IMR-90 (cell line): ENCODE measurements at regions not wholly inside any gene's neighbourhood (a gene's known extent, or its start where the extent isn't known, plus 50 kb on each side); places are given as distances from the start of the nearest gene placed in this dataset.
"Not testable (repeated sequence)": the region's sequence is repeated elsewhere in the genome, so short reads cannot be mapped to it uniquely, and the experiment has no call there.

Source experiments
- ATAC-seq: fragments of 200-7000 bp; cut with Tn5 transposase; 2 replicates; pipeline ENCODE4 v1.9.1; 2020; ENCODE audit warnings: low read depth, mild to moderate bottlenecking, moderate library complexity
- BruUV-seq: library from RNA; stranded (reverse); fragments of 400-500 nt; replicated peaks from 2 replicates; lab custom pipeline; 2021; lab: Mats Ljungman, UMichigan
- CTCF ChIA-PET: fragments of 300-600 bp; formaldehyde crosslinking; extraction: SDS; loops from one replicate; lab custom pipeline; 2021; ENCODE audit warnings: antibody characterized with exemption; lab: Yijun Ruan, JAX
- POLR2A ChIA-PET: fragments of 300-600 bp; sonication (Branson Sonifier 250); formaldehyde crosslinking; loops from one replicate; lab custom pipeline; 2022; ENCODE audit warnings: antibody characterized with exemption; ENCODE audit not compliant: unreplicated experiment; lab: Charles Lee
- DNase-seq: peaks from one replicate; pipeline ENCODE4 v3.0.0; 2013
- H2AFZ ChIP-seq: replicated peaks from 2 replicates; pipeline ENCODE3; 2013; ENCODE audit warnings: low read length, mild to moderate bottlenecking; ENCODE audit not compliant: poor library complexity
- H2AK5ac ChIP-seq: 2 replicates; pipeline ENCODE4 v1.6.1; 2013; ENCODE audit warnings: low read depth, low read length, inconsistent platforms
- H2AK9ac ChIP-seq: replicated peaks from 2 replicates; pipeline ENCODE3; 2013; ENCODE audit warnings: mild to moderate bottlenecking, low read depth, low read length, moderate library complexity; ENCODE audit not compliant: poor library complexity
- H2BK120ac ChIP-seq: 2 replicates; pipeline ENCODE4 v1.6.1; 2013; ENCODE audit warnings: low read depth, low read length, inconsistent platforms
- H2BK15ac ChIP-seq: 3 replicates; pipeline ENCODE4 v1.6.1; 2013; ENCODE audit warnings: low read depth, low read length, inconsistent platforms
- H2BK20ac ChIP-seq: 2 replicates; pipeline ENCODE4 v1.6.1; 2013; ENCODE audit warnings: low read depth, mild to moderate bottlenecking, inconsistent platforms, low read length, moderate library complexity
- H2BK5ac ChIP-seq: 2 replicates; pipeline ENCODE4 v1.6.1; 2013; ENCODE audit warnings: mild to moderate bottlenecking, low read depth, low read length, inconsistent platforms; ENCODE audit not compliant: poor library complexity, severe bottlenecking
- H3K14ac ChIP-seq: replicated peaks from 2 replicates; pipeline ENCODE4 v1.6.1; 2013; ENCODE audit warnings: low read depth, low read length, inconsistent platforms
- H3K18ac ChIP-seq: 2 replicates; pipeline ENCODE4 v1.6.1; 2013; ENCODE audit warnings: low read depth, low read length, control low read depth
- H3K23ac ChIP-seq: 2 replicates; pipeline ENCODE4 v1.6.1; 2013; ENCODE audit warnings: low read depth, low read length, inconsistent platforms
- H3K27ac ChIP-seq: 2 replicates; pipeline ENCODE4 v1.5.1; 2013; ENCODE audit warnings: mild to moderate bottlenecking, control low read depth, low read length; ENCODE audit not compliant: insufficient read depth
- H3K27me3 ChIP-seq: 2 replicates; pipeline ENCODE4 v1.6.1; 2013; ENCODE audit warnings: low read length; ENCODE audit not compliant: control insufficient read depth, insufficient read depth
- H3K36me3 ChIP-seq: 2 replicates; pipeline ENCODE4 v1.6.1; 2013; ENCODE audit warnings: low read length, mixed read lengths; ENCODE audit not compliant: control insufficient read depth, insufficient read depth
- H3K4ac ChIP-seq: 2 replicates; pipeline ENCODE4 v1.6.1; 2013; ENCODE audit warnings: low read depth, low read length, inconsistent platforms
- H3K4me1 ChIP-seq: 2 replicates; pipeline ENCODE4 v1.6.1; 2013; ENCODE audit warnings: low read length, mixed read lengths; ENCODE audit not compliant: control insufficient read depth, insufficient read depth
- H3K4me2 ChIP-seq: 2 replicates; pipeline ENCODE4 v1.6.1; 2013; ENCODE audit warnings: low read depth, mild to moderate bottlenecking, control low read depth, low read length, moderate library complexity
- H3K4me3 ChIP-seq: 2 replicates; pipeline ENCODE4 v1.5.1; 2013; ENCODE audit warnings: low read depth, mild to moderate bottlenecking, control low read depth, low read length, moderate library complexity; ENCODE audit not compliant: insufficient read depth
- H3K56ac ChIP-seq: 2 replicates; pipeline ENCODE4 v1.6.1; 2013; ENCODE audit warnings: low read length, inconsistent platforms; ENCODE audit not compliant: insufficient read depth; ENCODE audit errors: extremely low read depth
- H3K79me1 ChIP-seq, 2 experiments: 2 replicates each; pipeline ENCODE4 v1.6.1; 2013; ENCODE audit warnings: low read length in 2 of 2, inconsistent platforms in 1 of 2, low read depth in 1 of 2
- H3K9ac ChIP-seq: 2 replicates; pipeline ENCODE4 v1.6.1; 2013; ENCODE audit warnings: low read depth, low read length, control low read depth
- H3K9me1 ChIP-seq: 2 replicates; pipeline ENCODE4 v1.6.1; 2013; ENCODE audit warnings: low read length, inconsistent platforms; ENCODE audit not compliant: insufficient read depth
- H3K9me3 ChIP-seq: 2 replicates; pipeline ENCODE4 v1.6.1; 2013; ENCODE audit warnings: low read length; ENCODE audit not compliant: control insufficient read depth, insufficient read depth
- H4K20me1 ChIP-seq: 2 replicates; pipeline ENCODE4 v1.6.1; 2013; ENCODE audit warnings: low read length, inconsistent platforms; ENCODE audit not compliant: insufficient read depth
- H4K5ac ChIP-seq: 2 replicates; pipeline ENCODE4 v1.6.1; 2013; ENCODE audit warnings: mild to moderate bottlenecking, low read depth, low read length, control low read depth
- H4K8ac ChIP-seq, 2 experiments: 2 replicates each; pipeline ENCODE4 v1.6.1; 2013; ENCODE audit warnings: low read depth in 2 of 2, low read length in 2 of 2, control low read depth in 1 of 2, inconsistent platforms in 1 of 2
- H4K91ac ChIP-seq: 2 replicates; pipeline ENCODE4 v1.6.1; 2013; ENCODE audit warnings: low read depth, low read length, inconsistent platforms; ENCODE audit not compliant: insufficient read depth
- WGBS, 2 experiments: methylation state at CpG; one replicate each; pipeline versions ENCODE4 v1.1.5 to v1.1.7; 2013; ENCODE audit warnings: missing lambda C conversion rate in 2 of 2; ENCODE audit not compliant: insufficient read length in 1 of 2; ENCODE audit errors: extremely low coverage in 2 of 2; 5-methylcytosine and 5-hydroxymethylcytosine counted together
- dilution Hi-C: fragments of 300-500 bp; cut with HindIII; formaldehyde crosslinking; loops from one replicate; pipeline ENCODE4 v1.14.3; 2018; ENCODE audit warnings: low sequenced_read_pairs; ENCODE audit not compliant: unreplicated experiment
- in situ Hi-C: fragments of 300-500 bp; cut with MboI; formaldehyde crosslinking; loops from 3 replicates; pipeline ENCODE4 v1.14.3; 2019; ENCODE audit warnings: low sequenced_read_pairs, inconsistent platforms, mixed read lengths
- intact Hi-C: fragments of 100-400 bp; cut with micrococcal nuclease; formaldehyde crosslinking; loops from 2 replicates; pipeline ENCODE4 v1.10.0; 2022

DNA sequence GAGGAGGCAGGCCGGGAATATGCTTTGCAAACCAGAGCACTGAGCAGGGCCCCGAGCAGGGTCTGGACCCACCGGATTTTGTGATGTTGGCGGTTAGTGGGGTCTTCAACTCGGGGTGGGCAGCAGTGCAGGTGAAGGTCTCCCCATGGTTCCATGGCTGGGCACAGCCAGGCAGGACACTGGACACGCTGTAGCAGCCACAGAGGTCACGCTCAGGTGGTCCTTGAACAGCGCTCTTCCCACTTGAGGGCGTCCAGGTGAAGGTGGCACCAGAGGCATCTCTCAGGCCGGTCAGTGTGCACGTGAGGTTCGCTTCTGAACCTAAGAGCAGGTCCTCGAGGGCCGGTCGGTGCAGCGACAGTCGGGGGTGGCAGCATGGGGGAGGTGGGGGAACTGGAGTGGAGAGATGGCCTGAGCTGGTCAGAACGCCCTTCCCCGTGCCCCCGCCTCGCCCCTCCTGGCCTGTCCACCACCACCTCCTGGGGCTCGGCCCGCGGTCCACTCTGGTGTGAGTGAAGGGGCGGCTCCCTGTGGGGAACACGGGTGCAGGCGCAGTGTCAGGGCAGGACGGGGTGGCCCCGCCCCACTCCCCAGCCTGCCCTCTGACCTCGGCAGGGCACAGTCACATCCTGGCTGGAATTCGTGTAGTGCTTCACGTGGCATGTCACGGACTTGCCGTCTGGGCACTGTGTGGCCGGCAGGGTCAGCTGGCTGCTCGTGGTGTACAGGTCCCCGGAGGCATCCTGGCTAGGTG, 61.3 kb downstream of the TMEM121 start:
- dilution Hi-C loops, H2BK20ac ChIP-seq, H4K5ac ChIP-seq, H2AK5ac ChIP-seq, H2AFZ ChIP-seq, H2BK120ac ChIP-seq, H4K20me1 ChIP-seq, H3K27ac ChIP-seq, H3K4ac ChIP-seq, H3K18ac ChIP-seq, H3K4me2 ChIP-seq, H3K27me3 ChIP-seq, H4K91ac ChIP-seq, H2BK15ac ChIP-seq, H2BK5ac ChIP-seq, H4K8ac ChIP-seq, CTCF ChIA-PET, H3K4me3 ChIP-seq, in situ Hi-C loops, H3K4me1 ChIP-seq, H3K23ac ChIP-seq, POLR2A ChIA-PET, H3K9ac ChIP-seq, BruUV-seq, H3K14ac ChIP-seq, intact Hi-C loops, H3K36me3 ChIP-seq, DNase-seq, H3K9me1 ChIP-seq, H3K79me1 ChIP-seq, ATAC-seq, H2AK9ac ChIP-seq, H3K56ac ChIP-seq: not testable (repeated sequence)
- peaks cover 18% of the 10 kb centered on the region for H3K9me3 ChIP-seq
- WGBS, 2 experiments: 82% methylated on average over 14 of the region's 37 CpGs; no CpG with 5 or more reads in 1 of the 2 experiments
